ENCODE measurements at regions not wholly inside any gene's neighbourhood (a gene's known extent, or its start where the extent isn't known, plus 50 kb on each side); places are given as distances from the start of the nearest gene placed in this dataset.

DNA sequence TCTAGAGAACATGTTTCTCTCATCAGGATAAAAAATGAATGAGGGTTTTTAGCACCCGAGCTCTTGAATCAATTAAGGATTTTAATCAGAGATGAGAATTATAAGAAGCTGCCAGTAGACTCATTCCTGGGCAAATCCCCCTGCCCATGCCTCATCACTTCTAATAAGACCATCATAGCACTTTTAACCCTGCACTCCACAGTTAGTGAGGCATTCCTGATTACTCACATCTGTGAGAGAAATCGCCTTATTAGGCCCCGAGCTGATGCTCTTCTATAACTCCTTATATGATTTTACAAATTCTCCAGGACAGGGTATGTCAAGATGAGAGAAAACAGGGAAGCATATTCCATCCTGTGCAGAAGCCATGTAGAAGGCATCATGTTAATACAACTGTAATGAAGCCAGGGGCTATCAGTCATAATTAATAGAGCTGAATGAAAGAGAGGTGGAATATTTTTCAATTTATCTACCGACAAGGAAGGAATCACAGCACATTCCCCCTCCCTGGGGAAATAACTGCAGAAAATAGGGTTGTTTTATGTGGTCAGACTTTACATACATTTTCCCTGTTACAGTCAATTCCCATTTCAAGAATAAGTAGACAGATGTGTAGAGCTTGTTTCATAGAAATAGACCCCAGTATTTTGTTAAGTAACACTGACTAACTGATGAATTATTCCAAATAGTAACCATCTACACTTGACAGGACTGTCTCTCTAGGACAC, 272.7 kb downstream of the HHIPL2 start:
- Histone ChIP-seq H3K36me3 (ENCODE audit: control insufficient read depth, insufficient read depth, low read length) (no peaks in the 10 kb centered on the region), H3K27ac (no peak overlapping the region), H3K9me3 (ENCODE audit: control insufficient read depth, low read length) (no peaks in the 10 kb centered on the region), H3K4me1 (no peaks in the 10 kb centered on the region), H3K4me2 (ENCODE audit: low read length) (no peak overlapping the region), H3K9ac (no peak overlapping the region), H3K4me3 (ENCODE audit: low read depth, low read length) (no peak overlapping the region), H3K27me3 (ENCODE audit: control insufficient read depth, insufficient read depth, low read length) (no peaks in the 10 kb centered on the region), H2AFZ (no peak overlapping the region), H3K79me2 (no peaks in the 10 kb centered on the region)
- TF ChIP-seq, protein P1, sequence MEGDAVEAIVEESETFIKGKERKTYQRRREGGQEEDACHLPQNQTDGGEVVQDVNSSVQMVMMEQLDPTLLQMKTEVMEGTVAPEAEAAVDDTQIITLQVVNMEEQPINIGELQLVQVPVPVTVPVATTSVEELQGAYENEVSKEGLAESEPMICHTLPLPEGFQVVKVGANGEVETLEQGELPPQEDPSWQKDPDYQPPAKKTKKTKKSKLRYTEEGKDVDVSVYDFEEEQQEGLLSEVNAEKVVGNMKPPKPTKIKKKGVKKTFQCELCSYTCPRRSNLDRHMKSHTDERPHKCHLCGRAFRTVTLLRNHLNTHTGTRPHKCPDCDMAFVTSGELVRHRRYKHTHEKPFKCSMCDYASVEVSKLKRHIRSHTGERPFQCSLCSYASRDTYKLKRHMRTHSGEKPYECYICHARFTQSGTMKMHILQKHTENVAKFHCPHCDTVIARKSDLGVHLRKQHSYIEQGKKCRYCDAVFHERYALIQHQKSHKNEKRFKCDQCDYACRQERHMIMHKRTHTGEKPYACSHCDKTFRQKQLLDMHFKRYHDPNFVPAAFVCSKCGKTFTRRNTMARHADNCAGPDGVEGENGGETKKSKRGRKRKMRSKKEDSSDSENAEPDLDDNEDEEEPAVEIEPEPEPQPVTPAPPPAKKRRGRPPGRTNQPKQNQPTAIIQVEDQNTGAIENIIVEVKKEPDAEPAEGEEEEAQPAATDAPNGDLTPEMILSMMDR (IDR thresholded peaks at IDR 0.05) = no peak

DNA sequence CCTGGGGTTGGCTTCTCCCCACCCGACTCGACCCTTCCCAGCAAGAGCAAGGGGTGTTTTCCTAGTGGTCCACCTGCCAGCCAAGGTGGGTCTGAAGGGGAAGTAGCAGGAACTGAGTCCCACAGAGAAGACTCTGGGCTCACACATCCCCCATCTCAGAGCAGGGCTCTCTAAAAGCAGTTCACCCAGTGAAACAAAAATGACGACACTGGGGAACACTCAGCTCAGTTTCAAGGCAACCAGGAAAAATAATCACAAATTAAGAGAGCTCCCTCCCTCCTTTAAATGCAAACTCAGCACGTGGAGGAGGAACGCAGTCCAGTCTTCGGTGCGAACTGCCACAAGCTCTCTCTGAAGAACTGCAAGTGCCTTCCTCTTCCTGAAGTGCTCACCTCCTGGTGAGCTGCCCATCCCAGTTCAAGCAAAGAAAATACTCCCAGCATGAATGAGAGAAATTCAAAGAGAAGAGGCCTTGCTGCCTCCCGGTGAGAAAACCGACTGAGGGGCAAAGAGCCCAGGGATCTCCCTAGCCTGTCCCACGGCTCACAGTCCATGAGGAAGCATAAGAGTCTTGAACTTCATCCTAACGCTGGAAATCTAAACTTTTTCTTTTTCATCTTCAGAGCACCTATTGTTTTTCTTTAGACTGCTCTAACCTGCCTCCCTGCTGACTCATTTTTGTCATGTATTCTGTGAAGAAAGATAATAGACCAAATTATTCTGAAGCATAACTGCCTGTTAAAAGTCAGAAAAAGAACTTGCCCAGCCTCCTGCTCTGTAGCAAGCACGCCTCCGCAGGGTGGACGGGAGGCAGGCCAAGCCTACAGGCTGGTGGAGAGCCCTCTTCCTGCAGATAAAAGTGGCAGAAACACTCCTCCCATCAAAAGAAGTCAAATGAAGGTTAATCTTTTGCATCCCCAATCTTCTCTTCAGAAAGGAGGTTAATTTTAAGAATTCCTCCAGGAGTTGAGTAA, 281.4 kb downstream of the HHIPL2 start:
- Histone ChIP-seq H3K4me2 (ENCODE audit: low read length) (no peak overlapping the region), H3K9me3 (ENCODE audit: control insufficient read depth, low read length) (no peaks in the 10 kb centered on the region), H3K9ac (no peak overlapping the region), H3K36me3 (ENCODE audit: control insufficient read depth, insufficient read depth, low read length) (no peaks in the 10 kb centered on the region), H3K4me3 (ENCODE audit: low read depth, low read length) (no peak overlapping the region), H3K79me2 (no peaks in the 10 kb centered on the region), H3K27ac (no peak overlapping the region), H3K27me3 (ENCODE audit: control insufficient read depth, insufficient read depth, low read length) (no peaks in the 10 kb centered on the region), H2AFZ (no peak overlapping the region), H3K4me1 (no peaks in the 10 kb centered on the region)
- TF ChIP-seq, protein P1 (IDR thresholded peaks at IDR 0.05) = no peak

DNA sequence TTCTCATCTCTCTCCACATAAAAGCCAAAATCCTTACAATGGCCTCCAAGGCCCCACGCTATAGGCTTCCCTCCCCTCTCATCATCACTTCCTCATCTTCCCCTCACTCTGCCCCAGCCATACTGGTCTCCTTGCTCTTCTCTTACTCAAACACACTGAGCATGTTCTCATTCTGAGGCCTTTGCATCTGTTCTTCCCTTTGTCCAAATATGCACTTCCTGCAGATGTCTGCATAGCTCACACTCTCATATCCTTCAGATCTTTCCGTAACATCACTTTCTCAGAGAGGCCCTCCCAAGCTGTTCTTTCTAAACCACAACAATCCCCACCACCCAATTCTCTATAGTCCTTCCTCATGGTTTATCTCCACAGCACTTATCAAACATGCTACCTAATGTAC, 284.1 kb downstream of the HHIPL2 start:
- Histone ChIP-seq H2AFZ (no peak overlapping the region), H3K4me1 (no peaks in the 10 kb centered on the region), H3K9ac (no peak overlapping the region), H3K79me2 (no peaks in the 10 kb centered on the region), H3K27ac (no peak overlapping the region), H3K27me3 (ENCODE audit: control insufficient read depth, insufficient read depth, low read length) (no peaks in the 10 kb centered on the region), H3K36me3 (ENCODE audit: control insufficient read depth, insufficient read depth, low read length) (no peaks in the 10 kb centered on the region), H3K4me2 (ENCODE audit: low read length) (no peak overlapping the region), H3K4me3 (ENCODE audit: low read depth, low read length) (no peak overlapping the region), H3K9me3 (ENCODE audit: control insufficient read depth, low read length) (no peaks in the 10 kb centered on the region)
- TF ChIP-seq, protein P1 (IDR thresholded peaks at IDR 0.05) = no peak

DNA sequence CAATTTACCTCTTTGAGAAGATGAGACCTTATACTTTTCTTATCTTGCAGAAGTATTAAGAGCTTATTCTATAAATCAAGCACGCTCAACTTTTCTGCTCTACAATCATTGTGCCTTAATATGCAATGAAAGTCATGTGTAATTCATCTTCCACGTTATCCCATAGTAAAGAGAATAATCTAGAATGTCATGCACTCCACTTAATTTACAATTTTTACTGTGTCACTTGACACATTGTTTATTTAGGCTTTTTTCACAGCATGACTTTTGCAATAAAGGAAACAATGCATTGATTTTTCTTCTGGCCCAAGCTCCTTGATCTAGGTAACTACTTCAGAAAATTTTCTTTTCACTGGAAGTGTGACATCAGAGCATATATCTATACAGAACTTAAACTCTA, 290.9 kb downstream of the HHIPL2 start:
- H3K27me3 ChIP-seq (ENCODE audit: control insufficient read depth, insufficient read depth, low read length) = no peaks in the 10 kb centered on the region
- TF ChIP-seq, protein P1 (IDR thresholded peaks at IDR 0.05) = no peak
- no peak overlapping the region for H3K27ac ChIP-seq
- no peak overlapping the region for H2AFZ ChIP-seq
- H3K79me2 ChIP-seq = no peaks in the 10 kb centered on the region
- no peak overlapping the region for H3K4me3 ChIP-seq (ENCODE audit: low read depth, low read length)
- no peak overlapping the region for H3K9ac ChIP-seq
- no peaks in the 10 kb centered on the region for H3K9me3 ChIP-seq (ENCODE audit: control insufficient read depth, low read length)
- no peaks in the 10 kb centered on the region for H3K4me1 ChIP-seq
- no peaks in the 10 kb centered on the region for H3K36me3 ChIP-seq (ENCODE audit: control insufficient read depth, insufficient read depth, low read length)
- no peak overlapping the region for H3K4me2 ChIP-seq (ENCODE audit: low read length)
